Astrocyte (in vitro differentiated cells and primary cell): ENCODE measurements at regions not wholly inside any gene's neighbourhood (a gene's known extent, or its start where the extent isn't known, plus 50 kb on each side); places are given as distances from the start of the nearest gene placed in this dataset.

ENCODE experiments used
- DNase-seq: peaks from one replicate; pipeline ENCODE4 v3.0.0-alpha.2; 2010; ENCODE audit warnings: low read depth
- FAIRE-seq: peaks from 2 replicates; lab custom pipeline; 2011; peaks lifted over from hg19 to GRCh38; lab: Jason Lieb, UNC
- H2AFZ ChIP-seq: 2 replicates; pipeline ENCODE4 v1.6.0; 2012; ENCODE audit warnings: low read depth, low read length, inconsistent platforms
- H3K27ac ChIP-seq: 2 replicates; pipeline ENCODE4 v1.5.1; 2011; ENCODE audit warnings: low read depth, low read length, inconsistent platforms
- H3K27me3 ChIP-seq: 2 replicates; pipeline ENCODE4 v1.6.0; 2011; ENCODE audit warnings: low read length, inconsistent platforms; ENCODE audit not compliant: insufficient read depth
- H3K36me3 ChIP-seq: 2 replicates; pipeline ENCODE4 v1.5.1; 2011; ENCODE audit warnings: low read length, inconsistent platforms; ENCODE audit not compliant: insufficient read depth
- H3K4me1 ChIP-seq: 2 replicates; pipeline ENCODE4 v1.5.1; 2011; ENCODE audit warnings: low read length, inconsistent platforms; ENCODE audit not compliant: insufficient read depth
- H3K4me2 ChIP-seq: 2 replicates; pipeline ENCODE4 v1.6.0; 2012; ENCODE audit warnings: low read length, inconsistent platforms
- H3K4me3 ChIP-seq: 2 replicates; pipeline ENCODE4 v1.5.1; 2011; ENCODE audit warnings: low read depth, mild to moderate bottlenecking, low read length, inconsistent platforms; ENCODE audit not compliant: insufficient read depth
- H3K79me2 ChIP-seq: 2 replicates; pipeline ENCODE4 v1.6.0; 2012; ENCODE audit warnings: mild to moderate bottlenecking, low read length, inconsistent platforms; ENCODE audit not compliant: insufficient read depth
- H3K9ac ChIP-seq: 2 replicates; pipeline ENCODE4 v1.6.0; 2012; ENCODE audit warnings: mild to moderate bottlenecking, low read length, inconsistent platforms
- H3K9me3 ChIP-seq: 2 replicates; pipeline ENCODE4 v1.5.1; 2012; ENCODE audit warnings: low read depth, mild to moderate bottlenecking, low read length, inconsistent platforms; ENCODE audit not compliant: insufficient read depth
- H4K20me1 ChIP-seq: 2 replicates; pipeline ENCODE4 v1.6.0; 2012; ENCODE audit warnings: low read length, inconsistent platforms; ENCODE audit not compliant: insufficient read depth
- H3K27ac Mint-ChIP-seq: one replicate; pipeline ENCODE4 v1.8.0; 2021; ENCODE audit warnings: mild to moderate bottlenecking, mixed read lengths; ENCODE audit not compliant: unreplicated experiment
- H3K27me3 Mint-ChIP-seq: one replicate; pipeline ENCODE4 v1.8.0; 2021; ENCODE audit warnings: low read depth, mixed read lengths; ENCODE audit not compliant: unreplicated experiment
- H3K36me3 Mint-ChIP-seq: one replicate; pipeline ENCODE4 v1.8.0; 2021; ENCODE audit warnings: low read depth, mixed read lengths; ENCODE audit not compliant: unreplicated experiment
- H3K4me1 Mint-ChIP-seq: one replicate; pipeline ENCODE4 v1.8.0; 2021; ENCODE audit warnings: low read depth, mixed read lengths; ENCODE audit not compliant: unreplicated experiment
- H3K4me3 Mint-ChIP-seq: one replicate; pipeline ENCODE4 v1.8.0; 2021; ENCODE audit warnings: mild to moderate bottlenecking, moderate library complexity, mixed read lengths; ENCODE audit not compliant: unreplicated experiment
- H3K9me3 Mint-ChIP-seq: one replicate; pipeline ENCODE4 v1.8.0; 2021; ENCODE audit warnings: mild to moderate bottlenecking, mixed read lengths; ENCODE audit not compliant: unreplicated experiment
- CTCF ChIP-seq: IDR thresholded peaks from 2 replicates; pipeline ENCODE4 v1.5.1; 2011; ENCODE audit warnings: low read depth, mild to moderate bottlenecking, inconsistent platforms, low read length, moderate library complexity; ENCODE audit not compliant: insufficient read depth
- EZH2 ChIP-seq: IDR thresholded peaks from 2 replicates; pipeline ENCODE4 v1.6.1; 2012; ENCODE audit warnings: mild to moderate bottlenecking, low read length, inconsistent platforms; ENCODE audit not compliant: insufficient read depth

GRCh38 chr5:17039170-17039569 lies 103.1 kb upstream of the MYO10 start:
- Histone ChIP-seq H3K79me2 (no peaks in the 10 kb centered on the region), H3K27me3 (no peaks in the 10 kb centered on the region), H3K9ac (no peak overlapping the region), H3K4me3 (no peak overlapping the region), H4K20me1 (no peaks in the 10 kb centered on the region), H3K9me3 (peaks cover 3% of the 10 kb centered on the region), H3K36me3 (no peaks in the 10 kb centered on the region), H3K4me1 (peaks cover 10% of the 10 kb centered on the region), H3K4me2 (no peak overlapping the region), H2AFZ (no peak overlapping the region), H3K27ac (no peak overlapping the region)
- FAIRE-seq (no peak), DNase-seq (no peak)
- Mint-ChIP-seq H3K36me3 (peaks cover 1% of the 10 kb centered on the region), H3K4me3 (no peak overlapping the region), H3K9me3 (no peaks in the 10 kb centered on the region), H3K4me1 (no peaks in the 10 kb centered on the region), H3K27me3 (peaks cover 7% of the 10 kb centered on the region), H3K27ac (no peak overlapping the region)
- no peak for TF ChIP-seq EZH2
- no peak for TF ChIP-seq CTCF

GRCh38 chr5:17042041-17042440 lies 106.0 kb upstream of the MYO10 start:
- H3K4me1 ChIP-seq, result peaks cover 10% of the 10 kb centered on the region
- Mint-ChIP-seq H3K9me3 (no peaks in the 10 kb centered on the region), H3K4me3 (no peak overlapping the region), H3K27me3 (peaks cover 15% of the 10 kb centered on the region), H3K4me1 (no peaks in the 10 kb centered on the region), H3K36me3 (peaks cover 1% of the 10 kb centered on the region), H3K27ac (no peak overlapping the region)
- peaks cover 3% of the 10 kb centered on the region for H3K9me3 ChIP-seq
- H2AFZ ChIP-seq, result no peak overlapping the region
- no peaks in the 10 kb centered on the region for H4K20me1 ChIP-seq
- H3K27me3 ChIP-seq, result no peaks in the 10 kb centered on the region
- no peaks in the 10 kb centered on the region for H3K79me2 ChIP-seq
- H3K4me3 ChIP-seq, result no peak overlapping the region
- H3K4me2 ChIP-seq, result no peak overlapping the region
- FAIRE-seq, result no peak
- no peak overlapping the region for H3K27ac ChIP-seq
- H3K9ac ChIP-seq, result no peak overlapping the region
- TF ChIP-seq EZH2 (no peak), CTCF (no peak)
- DNase-seq, result no peak
- H3K36me3 ChIP-seq, result no peaks in the 10 kb centered on the region

GRCh38 chr5:17046320-17046719 lies 110.2 kb upstream of the MYO10 start:
- no peak for TF ChIP-seq EZH2
- Histone ChIP-seq H3K27me3 (no peaks in the 10 kb centered on the region), H4K20me1 (no peaks in the 10 kb centered on the region), H2AFZ (no peak overlapping the region), H3K4me2 (no peak overlapping the region), H3K4me3 (no peak overlapping the region), H3K9ac (no peak overlapping the region), H3K9me3 (no peaks in the 10 kb centered on the region), H3K4me1 (no peaks in the 10 kb centered on the region), H3K36me3 (no peaks in the 10 kb centered on the region), H3K79me2 (no peaks in the 10 kb centered on the region), H3K27ac (no peak overlapping the region)
- Mint-ChIP-seq H3K4me3 (no peak overlapping the region), H3K9me3 (no peaks in the 10 kb centered on the region), H3K36me3 (no peaks in the 10 kb centered on the region), H3K27ac (no peak overlapping the region), H3K4me1 (no peaks in the 10 kb centered on the region), H3K27me3 (peaks cover 17% of the 10 kb centered on the region)
- no peak for FAIRE-seq
- DNase-seq, result no peak
